HEK293 (cell line): ENCODE measurements at regions not wholly inside any gene's neighbourhood (a gene's known extent, or its start where the extent isn't known, plus 50 kb on each side); places are given as distances from the start of the nearest gene placed in this dataset.

Experiments
- KLF16 ChIP-seq: fragments of 450-650 bp; formaldehyde crosslinking; IDR thresholded peaks from 2 replicates; pipeline ENCODE4 v1.5.1; 2017; ENCODE audit warnings: missing biosample characterization, missing genetic modification characterization
- ZNF114 ChIP-seq: fragments of 450-650 bp; formaldehyde crosslinking; IDR thresholded peaks from 2 replicates; pipeline ENCODE4 v1.5.0; 2017; ENCODE audit warnings: missing biosample characterization, missing genetic modification characterization
- ZNF24 ChIP-seq: fragments of 450-650 bp; formaldehyde crosslinking; IDR thresholded peaks from 2 replicates; pipeline ENCODE4 v1.5.1; 2016; ENCODE audit warnings: missing biosample characterization, missing genetic modification characterization
- ZNF302 ChIP-seq: fragments of 450-650 bp; formaldehyde crosslinking; IDR thresholded peaks from 2 replicates; pipeline ENCODE4 v1.5.1; 2016; ENCODE audit warnings: missing biosample characterization, missing genetic modification characterization, low read depth
- TF ChIP-seq, protein P1 (sequence below): fragments of 450-650 bp; formaldehyde crosslinking; IDR thresholded peaks from 2 replicates; pipeline ENCODE4 v1.5.0; 2017; ENCODE audit warnings: missing biosample characterization, missing genetic modification characterization, borderline replicate concordance
- TF ChIP-seq, protein P2 (sequence below): fragments of 450-650 bp; formaldehyde crosslinking; IDR thresholded peaks from 2 replicates; pipeline ENCODE4 v1.5.1; 2016; ENCODE audit warnings: missing biosample characterization, missing genetic modification characterization
- TF ChIP-seq, protein P3 (sequence below): fragments of 450-650 bp; formaldehyde crosslinking; IDR thresholded peaks from 2 replicates; pipeline ENCODE4 v1.5.1; 2016; ENCODE audit warnings: missing biosample characterization, missing genetic modification characterization

DNA sequence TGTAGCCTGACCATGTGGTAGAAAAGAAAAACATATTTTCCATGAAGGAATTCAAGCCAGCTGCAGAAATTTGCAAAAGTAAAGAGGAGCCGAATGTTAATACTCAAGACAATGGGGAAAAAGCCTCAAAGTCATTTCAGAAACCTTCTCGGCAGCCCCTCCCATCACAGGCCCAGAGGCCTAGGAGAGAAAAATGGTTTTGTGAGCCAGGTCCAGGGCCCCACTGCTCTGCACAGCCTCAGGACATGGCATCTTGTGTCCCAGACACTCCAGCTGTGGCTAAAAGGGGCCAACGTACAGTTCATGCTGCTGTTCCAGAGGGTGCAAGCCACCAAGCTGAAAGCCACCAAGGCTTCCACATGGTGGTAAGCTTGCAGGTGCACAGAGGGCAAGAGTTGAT lies 50.9 kb upstream of the BBS12 start:
- TF ChIP-seq, protein P1, sequence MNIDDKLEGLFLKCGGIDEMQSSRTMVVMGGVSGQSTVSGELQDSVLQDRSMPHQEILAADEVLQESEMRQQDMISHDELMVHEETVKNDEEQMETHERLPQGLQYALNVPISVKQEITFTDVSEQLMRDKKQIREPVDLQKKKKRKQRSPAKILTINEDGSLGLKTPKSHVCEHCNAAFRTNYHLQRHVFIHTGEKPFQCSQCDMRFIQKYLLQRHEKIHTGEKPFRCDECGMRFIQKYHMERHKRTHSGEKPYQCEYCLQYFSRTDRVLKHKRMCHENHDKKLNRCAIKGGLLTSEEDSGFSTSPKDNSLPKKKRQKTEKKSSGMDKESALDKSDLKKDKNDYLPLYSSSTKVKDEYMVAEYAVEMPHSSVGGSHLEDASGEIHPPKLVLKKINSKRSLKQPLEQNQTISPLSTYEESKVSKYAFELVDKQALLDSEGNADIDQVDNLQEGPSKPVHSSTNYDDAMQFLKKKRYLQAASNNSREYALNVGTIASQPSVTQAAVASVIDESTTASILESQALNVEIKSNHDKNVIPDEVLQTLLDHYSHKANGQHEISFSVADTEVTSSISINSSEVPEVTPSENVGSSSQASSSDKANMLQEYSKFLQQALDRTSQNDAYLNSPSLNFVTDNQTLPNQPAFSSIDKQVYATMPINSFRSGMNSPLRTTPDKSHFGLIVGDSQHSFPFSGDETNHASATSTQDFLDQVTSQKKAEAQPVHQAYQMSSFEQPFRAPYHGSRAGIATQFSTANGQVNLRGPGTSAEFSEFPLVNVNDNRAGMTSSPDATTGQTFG, result no peak
- TF ChIP-seq, protein P2, sequence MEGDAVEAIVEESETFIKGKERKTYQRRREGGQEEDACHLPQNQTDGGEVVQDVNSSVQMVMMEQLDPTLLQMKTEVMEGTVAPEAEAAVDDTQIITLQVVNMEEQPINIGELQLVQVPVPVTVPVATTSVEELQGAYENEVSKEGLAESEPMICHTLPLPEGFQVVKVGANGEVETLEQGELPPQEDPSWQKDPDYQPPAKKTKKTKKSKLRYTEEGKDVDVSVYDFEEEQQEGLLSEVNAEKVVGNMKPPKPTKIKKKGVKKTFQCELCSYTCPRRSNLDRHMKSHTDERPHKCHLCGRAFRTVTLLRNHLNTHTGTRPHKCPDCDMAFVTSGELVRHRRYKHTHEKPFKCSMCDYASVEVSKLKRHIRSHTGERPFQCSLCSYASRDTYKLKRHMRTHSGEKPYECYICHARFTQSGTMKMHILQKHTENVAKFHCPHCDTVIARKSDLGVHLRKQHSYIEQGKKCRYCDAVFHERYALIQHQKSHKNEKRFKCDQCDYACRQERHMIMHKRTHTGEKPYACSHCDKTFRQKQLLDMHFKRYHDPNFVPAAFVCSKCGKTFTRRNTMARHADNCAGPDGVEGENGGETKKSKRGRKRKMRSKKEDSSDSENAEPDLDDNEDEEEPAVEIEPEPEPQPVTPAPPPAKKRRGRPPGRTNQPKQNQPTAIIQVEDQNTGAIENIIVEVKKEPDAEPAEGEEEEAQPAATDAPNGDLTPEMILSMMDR (tag by site-specific recombination), result no peak
- no peak for TF ChIP-seq ZNF114 (tag by site-specific recombination)
- no peak for TF ChIP-seq KLF16 (tag by site-specific recombination)
- TF ChIP-seq, protein P3, sequence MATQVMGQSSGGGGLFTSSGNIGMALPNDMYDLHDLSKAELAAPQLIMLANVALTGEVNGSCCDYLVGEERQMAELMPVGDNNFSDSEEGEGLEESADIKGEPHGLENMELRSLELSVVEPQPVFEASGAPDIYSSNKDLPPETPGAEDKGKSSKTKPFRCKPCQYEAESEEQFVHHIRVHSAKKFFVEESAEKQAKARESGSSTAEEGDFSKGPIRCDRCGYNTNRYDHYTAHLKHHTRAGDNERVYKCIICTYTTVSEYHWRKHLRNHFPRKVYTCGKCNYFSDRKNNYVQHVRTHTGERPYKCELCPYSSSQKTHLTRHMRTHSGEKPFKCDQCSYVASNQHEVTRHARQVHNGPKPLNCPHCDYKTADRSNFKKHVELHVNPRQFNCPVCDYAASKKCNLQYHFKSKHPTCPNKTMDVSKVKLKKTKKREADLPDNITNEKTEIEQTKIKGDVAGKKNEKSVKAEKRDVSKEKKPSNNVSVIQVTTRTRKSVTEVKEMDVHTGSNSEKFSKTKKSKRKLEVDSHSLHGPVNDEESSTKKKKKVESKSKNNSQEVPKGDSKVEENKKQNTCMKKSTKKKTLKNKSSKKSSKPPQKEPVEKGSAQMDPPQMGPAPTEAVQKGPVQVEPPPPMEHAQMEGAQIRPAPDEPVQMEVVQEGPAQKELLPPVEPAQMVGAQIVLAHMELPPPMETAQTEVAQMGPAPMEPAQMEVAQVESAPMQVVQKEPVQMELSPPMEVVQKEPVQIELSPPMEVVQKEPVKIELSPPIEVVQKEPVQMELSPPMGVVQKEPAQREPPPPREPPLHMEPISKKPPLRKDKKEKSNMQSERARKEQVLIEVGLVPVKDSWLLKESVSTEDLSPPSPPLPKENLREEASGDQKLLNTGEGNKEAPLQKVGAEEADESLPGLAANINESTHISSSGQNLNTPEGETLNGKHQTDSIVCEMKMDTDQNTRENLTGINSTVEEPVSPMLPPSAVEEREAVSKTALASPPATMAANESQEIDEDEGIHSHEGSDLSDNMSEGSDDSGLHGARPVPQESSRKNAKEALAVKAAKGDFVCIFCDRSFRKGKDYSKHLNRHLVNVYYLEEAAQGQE (tag by site-specific recombination), result no peak
- TF ChIP-seq ZNF302 (tag by site-specific recombination), result no peak
- no peak for TF ChIP-seq ZNF24 (tag by site-specific recombination)
